GM13977 (cell line): ENCODE measurements at regions not wholly inside any gene's neighbourhood (a gene's known extent, or its start where the extent isn't known, plus 50 kb on each side); places are given as distances from the start of the nearest gene placed in this dataset.

ENCODE experiments used
- DNase-seq: peaks from one replicate; pipeline ENCODE4 v3.0.0; 2012; ENCODE audit warnings: low spot score
- CTCF ChIP-seq: IDR thresholded peaks from 2 replicates; pipeline ENCODE4 v1.5.1; 2012; ENCODE audit warnings: mild to moderate bottlenecking, control low read depth; ENCODE audit not compliant: insufficient read depth; ENCODE audit errors: extremely low read depth, missing control alignments
- in situ Hi-C: fragments of 300-500 bp; cut with MboI; formaldehyde crosslinking; loops from one replicate; pipeline ENCODE4 v1.12.0; 2022; ENCODE audit warnings: low sequenced_read_pairs, low pct_unique_long_range_greater_than_20kb, mixed read lengths, inconsistent platforms; ENCODE audit not compliant: unreplicated experiment

- no peak for TF ChIP-seq CTCF
- DNase-seq, result no peak
- in situ Hi-C loops, result no loop called here
Observed at GRCh38 chr16:66013486-66013885, 353.0 kb upstream of the CDH5 start.

GRCh38 chr16:66008136-66008535, 358.4 kb upstream of the CDH5 start:
- in situ Hi-C loops, result no loop called here
- no peak for TF ChIP-seq CTCF
- no peak for DNase-seq

- in situ Hi-C loops, result no loop called here
- TF ChIP-seq CTCF, result no peak
Observed at GRCh38 chr16:66007717-66008116, 358.8 kb upstream of the CDH5 start.

GRCh38 chr16:66006485-66006884, 360.0 kb upstream of the CDH5 start:
- in situ Hi-C loops, result no loop called here
- DNase-seq, result no peak
- TF ChIP-seq CTCF, result no peak

More at GRCh38 chr16:66007717-66008116, 358.8 kb upstream of the CDH5 start:
- no peak for DNase-seq

GRCh38 chr16:66004699-66005098, 361.8 kb upstream of the CDH5 start:
- TF ChIP-seq CTCF, result no peak
- DNase-seq, result no peak
- in situ Hi-C loops, result no loop called here

GRCh38 chr16:66003201-66003600, 363.3 kb upstream of the CDH5 start:
- no peak for TF ChIP-seq CTCF
- in situ Hi-C loops, result no loop called here
- DNase-seq, result no peak

- in situ Hi-C loops, result no loop called here
- no peak for TF ChIP-seq CTCF
- no peak for DNase-seq
Observed at GRCh38 chr16:66002601-66003000, 363.9 kb upstream of the CDH5 start.
